ENCODE measurements at regions not wholly inside any gene's neighbourhood (a gene's known extent, or its start where the extent isn't known, plus 50 kb on each side); places are given as distances from the start of the nearest gene placed in this dataset.
"Not testable (repeated sequence)": the region's sequence is repeated elsewhere in the genome, so short reads cannot be mapped to it uniquely, and the experiment has no call there.

GRCh38 chr11:81331088-81331487, 1402.6 kb downstream of the FAM181B start:
- H3K9me3 ChIP-seq (ENCODE audit: control insufficient read depth, low read length): no peaks in the 10 kb centered on the region
- no peaks in the 10 kb centered on the region for H3K36me3 ChIP-seq (ENCODE audit: control insufficient read depth, insufficient read depth, low read length)
- H3K27me3 ChIP-seq (ENCODE audit: control insufficient read depth, insufficient read depth, low read length): no peaks in the 10 kb centered on the region
- H3K9ac ChIP-seq (ENCODE audit: low read length): no peak overlapping the region
- no peak overlapping the region for H3K4me3 ChIP-seq (ENCODE audit: low read length)
- H3K4me1 ChIP-seq (ENCODE audit: control insufficient read depth, insufficient read depth, low read length): no peaks in the 10 kb centered on the region

- Histone ChIP-seq H3K4me1 (ENCODE audit: control insufficient read depth, insufficient read depth, low read length) (no peaks in the 10 kb centered on the region), H3K4me3 (ENCODE audit: low read length) (no peak overlapping the region), H3K27me3 (ENCODE audit: control insufficient read depth, insufficient read depth, low read length) (no peaks in the 10 kb centered on the region), H3K9ac (ENCODE audit: low read length) (no peak overlapping the region), H3K9me3 (ENCODE audit: control insufficient read depth, low read length) (no peaks in the 10 kb centered on the region), H3K36me3 (ENCODE audit: control insufficient read depth, insufficient read depth, low read length) (no peaks in the 10 kb centered on the region)
These were observed 1430.5 kb downstream of the FAM181B start for GRCh38 chr11:81303038-81303664.

GRCh38 chr11:81301166-81301830, 1432.4 kb downstream of the FAM181B start:
- Histone ChIP-seq H3K9me3 (ENCODE audit: control insufficient read depth, low read length) (no peaks in the 10 kb centered on the region), H3K36me3 (ENCODE audit: control insufficient read depth, insufficient read depth, low read length) (no peaks in the 10 kb centered on the region), H3K27me3 (ENCODE audit: control insufficient read depth, insufficient read depth, low read length) (no peaks in the 10 kb centered on the region), H3K4me1 (ENCODE audit: control insufficient read depth, insufficient read depth, low read length) (no peaks in the 10 kb centered on the region), H3K9ac (ENCODE audit: low read length) (no peak overlapping the region), H3K4me3 (ENCODE audit: low read length) (no peak overlapping the region)

GRCh38 chr11:81286959-81287358, 1446.7 kb downstream of the FAM181B start:
- H3K9ac ChIP-seq (ENCODE audit: low read length): no peak overlapping the region
- no peaks in the 10 kb centered on the region for H3K27me3 ChIP-seq (ENCODE audit: control insufficient read depth, insufficient read depth, low read length)
- no peak overlapping the region for H3K4me3 ChIP-seq (ENCODE audit: low read length)
- H3K4me1 ChIP-seq (ENCODE audit: control insufficient read depth, insufficient read depth, low read length): no peaks in the 10 kb centered on the region
- H3K36me3 ChIP-seq (ENCODE audit: control insufficient read depth, insufficient read depth, low read length): no peaks in the 10 kb centered on the region
- no peaks in the 10 kb centered on the region for H3K9me3 ChIP-seq (ENCODE audit: control insufficient read depth, low read length)

GRCh38 chr11:81286550-81286949, 1447.1 kb downstream of the FAM181B start:
- no peaks in the 10 kb centered on the region for H3K4me1 ChIP-seq (ENCODE audit: control insufficient read depth, insufficient read depth, low read length)
- no peaks in the 10 kb centered on the region for H3K9me3 ChIP-seq (ENCODE audit: control insufficient read depth, low read length)
- no peak overlapping the region for H3K9ac ChIP-seq (ENCODE audit: low read length)
- H3K27me3 ChIP-seq (ENCODE audit: control insufficient read depth, insufficient read depth, low read length): no peaks in the 10 kb centered on the region
- H3K4me3 ChIP-seq (ENCODE audit: low read length): no peak overlapping the region
- H3K36me3 ChIP-seq (ENCODE audit: control insufficient read depth, insufficient read depth, low read length): no peaks in the 10 kb centered on the region

- H3K9ac ChIP-seq (ENCODE audit: low read length): not testable (repeated sequence)
These were observed 1453.4 kb downstream of the FAM181B start for GRCh38 chr11:81280228-81280627.

GRCh38 chr11:81278991-81279390, 1454.7 kb downstream of the FAM181B start:
- no peaks in the 10 kb centered on the region for H3K27me3 ChIP-seq (ENCODE audit: control insufficient read depth, insufficient read depth, low read length)

More at GRCh38 chr11:81280228-81280627, 1453.4 kb downstream of the FAM181B start:
- not testable (repeated sequence) for H3K36me3 ChIP-seq (ENCODE audit: control insufficient read depth, insufficient read depth, low read length); H3K9me3 ChIP-seq (ENCODE audit: control insufficient read depth, low read length); H3K4me1 ChIP-seq (ENCODE audit: control insufficient read depth, insufficient read depth, low read length); H3K27me3 ChIP-seq (ENCODE audit: control insufficient read depth, insufficient read depth, low read length); H3K4me3 ChIP-seq (ENCODE audit: low read length)

GRCh38 chr11:81270686-81271085, 1463.0 kb downstream of the FAM181B start:
- no peaks in the 10 kb centered on the region for H3K27me3 ChIP-seq (ENCODE audit: control insufficient read depth, insufficient read depth, low read length)
- H3K36me3 ChIP-seq (ENCODE audit: control insufficient read depth, insufficient read depth, low read length): no peaks in the 10 kb centered on the region
- no peaks in the 10 kb centered on the region for H3K4me1 ChIP-seq (ENCODE audit: control insufficient read depth, insufficient read depth, low read length)
- H3K4me3 ChIP-seq (ENCODE audit: low read length): no peak overlapping the region
- H3K9ac ChIP-seq (ENCODE audit: low read length): no peak overlapping the region
- H3K9me3 ChIP-seq (ENCODE audit: control insufficient read depth, low read length): no peaks in the 10 kb centered on the region

More at GRCh38 chr11:81278991-81279390, 1454.7 kb downstream of the FAM181B start:
- no peaks in the 10 kb centered on the region for H3K9me3 ChIP-seq (ENCODE audit: control insufficient read depth, low read length)
- H3K4me3 ChIP-seq (ENCODE audit: low read length): no peak overlapping the region
- H3K4me1 ChIP-seq (ENCODE audit: control insufficient read depth, insufficient read depth, low read length): no peaks in the 10 kb centered on the region
- H3K9ac ChIP-seq (ENCODE audit: low read length): no peak overlapping the region
- H3K36me3 ChIP-seq (ENCODE audit: control insufficient read depth, insufficient read depth, low read length): no peaks in the 10 kb centered on the region

GRCh38 chr11:81267246-81267645, 1466.4 kb downstream of the FAM181B start:
- Histone ChIP-seq H3K9ac (ENCODE audit: low read length) (no peak overlapping the region), H3K36me3 (ENCODE audit: control insufficient read depth, insufficient read depth, low read length) (no peaks in the 10 kb centered on the region), H3K9me3 (ENCODE audit: control insufficient read depth, low read length) (no peaks in the 10 kb centered on the region), H3K27me3 (ENCODE audit: control insufficient read depth, insufficient read depth, low read length) (no peaks in the 10 kb centered on the region), H3K4me1 (ENCODE audit: control insufficient read depth, insufficient read depth, low read length) (no peaks in the 10 kb centered on the region), H3K4me3 (ENCODE audit: low read length) (no peak overlapping the region)

GRCh38 chr11:81259471-81259870, 1474.2 kb downstream of the FAM181B start:
- Histone ChIP-seq H3K9me3 (ENCODE audit: control insufficient read depth, low read length) (no peaks in the 10 kb centered on the region), H3K4me3 (ENCODE audit: low read length) (no peak overlapping the region), H3K36me3 (ENCODE audit: control insufficient read depth, insufficient read depth, low read length) (no peaks in the 10 kb centered on the region), H3K27me3 (ENCODE audit: control insufficient read depth, insufficient read depth, low read length) (no peaks in the 10 kb centered on the region), H3K4me1 (ENCODE audit: control insufficient read depth, insufficient read depth, low read length) (no peaks in the 10 kb centered on the region), H3K9ac (ENCODE audit: low read length) (no peak overlapping the region)

- Histone ChIP-seq H3K36me3 (ENCODE audit: control insufficient read depth, insufficient read depth, low read length) (no peaks in the 10 kb centered on the region), H3K9me3 (ENCODE audit: control insufficient read depth, low read length) (no peaks in the 10 kb centered on the region), H3K27me3 (ENCODE audit: control insufficient read depth, insufficient read depth, low read length) (no peaks in the 10 kb centered on the region), H3K4me3 (ENCODE audit: low read length) (no peak overlapping the region), H3K9ac (ENCODE audit: low read length) (no peak overlapping the region), H3K4me1 (ENCODE audit: control insufficient read depth, insufficient read depth, low read length) (no peaks in the 10 kb centered on the region)
These were observed 1477.8 kb downstream of the FAM181B start for GRCh38 chr11:81255895-81256294.

- Histone ChIP-seq H3K4me1 (ENCODE audit: control insufficient read depth, insufficient read depth, low read length) (no peaks in the 10 kb centered on the region), H3K9me3 (ENCODE audit: control insufficient read depth, low read length) (no peaks in the 10 kb centered on the region), H3K9ac (ENCODE audit: low read length) (no peak overlapping the region), H3K27me3 (ENCODE audit: control insufficient read depth, insufficient read depth, low read length) (no peaks in the 10 kb centered on the region), H3K36me3 (ENCODE audit: control insufficient read depth, insufficient read depth, low read length) (no peaks in the 10 kb centered on the region), H3K4me3 (ENCODE audit: low read length) (no peak overlapping the region)
These were observed 1480.4 kb downstream of the FAM181B start for GRCh38 chr11:81253244-81253643.
